Astrocyte of the spinal cord (primary cell): ENCODE measurements at regions not wholly inside any gene's neighbourhood (a gene's known extent, or its start where the extent isn't known, plus 50 kb on each side); places are given as distances from the start of the nearest gene placed in this dataset.

Experiments
- DNase-seq: peaks from one replicate; pipeline ENCODE4 v3.0.0; 2011; ENCODE audit warnings: low read depth, low spot score
- H3K4me3 ChIP-seq: 2 replicates; pipeline ENCODE4 v1.5.1; 2011; ENCODE audit warnings: low read depth, mild to moderate bottlenecking, low read length, moderate library complexity
- in situ Hi-C: cut with HindIII; loops from 2 replicates; pipeline ENCODE4 v1.10.0; 2017; ENCODE audit warnings: low sequenced_read_pairs
- TF ChIP-seq, protein P1 (sequence below): IDR thresholded peaks from 2 replicates; pipeline ENCODE4 v1.5.1; 2012; ENCODE audit warnings: low read depth, mild to moderate bottlenecking, low read length, inconsistent platforms

DNA sequence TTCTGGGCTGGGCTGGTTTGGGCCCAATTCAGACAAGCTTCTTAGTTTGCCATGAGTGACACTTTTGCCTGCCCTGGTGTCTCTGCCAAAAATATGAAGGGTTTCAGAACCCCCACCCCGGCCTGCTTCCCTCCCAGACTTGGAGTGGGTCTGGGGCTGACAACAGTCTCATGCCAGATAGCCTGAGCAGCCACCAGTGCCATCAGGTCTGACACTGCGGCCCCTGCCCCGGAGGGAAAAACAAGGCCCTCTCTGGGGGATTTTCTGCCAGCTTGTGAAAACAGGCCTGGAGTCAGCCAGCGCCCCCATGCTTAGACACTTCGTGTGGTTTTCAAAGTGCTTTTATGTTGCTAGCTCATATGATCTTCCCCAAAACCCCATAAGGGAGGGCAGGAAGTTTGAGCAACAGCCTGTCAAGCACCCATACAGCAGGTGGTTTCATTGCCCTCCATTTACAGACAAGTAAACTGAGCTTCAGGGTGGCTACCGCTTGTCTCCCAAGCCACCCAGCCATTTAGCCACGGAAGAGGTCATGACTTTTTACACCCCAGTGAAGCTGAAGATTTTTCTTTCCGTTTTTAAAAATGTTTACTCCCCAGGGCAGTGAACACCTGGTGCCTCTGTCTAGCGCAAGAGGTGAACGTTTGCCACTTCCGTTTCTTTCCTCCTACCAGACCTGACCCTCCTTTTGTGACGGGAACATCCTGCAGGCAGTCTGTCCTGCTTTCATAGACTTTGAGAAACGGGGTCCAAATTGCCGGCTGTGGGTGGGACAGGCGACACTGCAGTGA, 300.6 kb downstream of the SEC14L1 start:
- no peak for DNase-seq
- no peak overlapping the region for H3K4me3 ChIP-seq
- in situ Hi-C loops: no loop called here
- TF ChIP-seq, protein P1, sequence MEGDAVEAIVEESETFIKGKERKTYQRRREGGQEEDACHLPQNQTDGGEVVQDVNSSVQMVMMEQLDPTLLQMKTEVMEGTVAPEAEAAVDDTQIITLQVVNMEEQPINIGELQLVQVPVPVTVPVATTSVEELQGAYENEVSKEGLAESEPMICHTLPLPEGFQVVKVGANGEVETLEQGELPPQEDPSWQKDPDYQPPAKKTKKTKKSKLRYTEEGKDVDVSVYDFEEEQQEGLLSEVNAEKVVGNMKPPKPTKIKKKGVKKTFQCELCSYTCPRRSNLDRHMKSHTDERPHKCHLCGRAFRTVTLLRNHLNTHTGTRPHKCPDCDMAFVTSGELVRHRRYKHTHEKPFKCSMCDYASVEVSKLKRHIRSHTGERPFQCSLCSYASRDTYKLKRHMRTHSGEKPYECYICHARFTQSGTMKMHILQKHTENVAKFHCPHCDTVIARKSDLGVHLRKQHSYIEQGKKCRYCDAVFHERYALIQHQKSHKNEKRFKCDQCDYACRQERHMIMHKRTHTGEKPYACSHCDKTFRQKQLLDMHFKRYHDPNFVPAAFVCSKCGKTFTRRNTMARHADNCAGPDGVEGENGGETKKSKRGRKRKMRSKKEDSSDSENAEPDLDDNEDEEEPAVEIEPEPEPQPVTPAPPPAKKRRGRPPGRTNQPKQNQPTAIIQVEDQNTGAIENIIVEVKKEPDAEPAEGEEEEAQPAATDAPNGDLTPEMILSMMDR: no peak

DNA sequence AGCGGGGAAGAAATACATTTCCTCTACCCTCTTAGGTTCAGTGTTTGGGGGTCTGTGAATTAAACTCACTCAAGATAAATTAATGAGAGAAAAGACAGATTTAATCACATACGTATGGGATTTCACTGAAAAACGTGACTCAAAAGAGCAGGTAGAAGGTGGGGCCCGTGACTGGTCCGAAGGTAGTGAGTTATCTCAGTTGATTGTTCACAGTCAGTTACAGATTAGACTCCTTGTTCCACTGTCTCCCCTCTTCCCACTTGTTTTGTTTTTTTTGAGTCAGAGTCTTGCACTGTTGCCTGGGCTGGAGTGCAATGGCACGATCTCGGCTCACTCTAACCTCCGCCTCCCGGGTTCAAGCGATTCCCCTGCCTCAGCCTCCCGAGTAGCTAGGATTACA, 301.2 kb downstream of the SEC14L1 start:
- H3K4me3 ChIP-seq: no peak overlapping the region
- no peak for DNase-seq
- in situ Hi-C loops: no loop called here
- TF ChIP-seq, protein P1: no peak

DNA sequence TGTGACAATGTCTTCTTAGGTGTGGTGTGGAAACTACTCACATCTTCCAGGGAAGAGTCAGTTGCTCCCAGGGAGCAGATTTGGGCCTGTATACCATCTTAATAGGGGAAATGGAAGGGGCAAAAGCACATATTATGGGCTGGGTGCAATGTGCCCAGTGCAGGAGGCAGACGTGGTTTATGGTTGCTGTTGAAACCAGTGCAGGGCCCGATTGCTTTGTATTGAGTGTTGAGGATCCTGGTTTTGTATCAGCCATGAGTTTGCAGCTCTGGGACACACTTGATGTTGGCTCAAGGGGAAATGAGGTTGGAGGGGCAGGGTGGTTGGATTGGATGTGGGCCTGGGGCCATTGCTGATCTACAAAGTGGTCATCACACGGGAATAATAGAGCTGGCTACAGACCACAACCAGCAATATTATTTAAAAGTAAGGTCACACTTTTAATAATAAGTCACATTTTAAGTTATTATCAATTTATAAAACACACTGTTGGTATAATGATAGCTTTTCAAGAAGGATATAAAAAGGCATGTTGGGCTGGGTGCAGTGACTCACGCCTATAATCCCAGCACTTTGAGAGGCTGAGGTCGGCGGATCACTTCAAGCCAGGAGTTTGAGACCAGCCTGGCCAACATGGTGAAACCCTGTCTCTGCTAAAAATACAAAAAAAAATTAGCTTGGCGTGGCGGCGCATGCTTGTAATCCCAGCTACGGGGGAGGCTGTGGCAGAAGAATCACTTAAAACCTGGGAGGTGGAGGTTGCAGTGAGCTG, 302.4 kb downstream of the SEC14L1 start:
- TF ChIP-seq, protein P1: no peak
- DNase-seq: no peak
- no peak overlapping the region for H3K4me3 ChIP-seq
- in situ Hi-C loops: no loop called here

DNA sequence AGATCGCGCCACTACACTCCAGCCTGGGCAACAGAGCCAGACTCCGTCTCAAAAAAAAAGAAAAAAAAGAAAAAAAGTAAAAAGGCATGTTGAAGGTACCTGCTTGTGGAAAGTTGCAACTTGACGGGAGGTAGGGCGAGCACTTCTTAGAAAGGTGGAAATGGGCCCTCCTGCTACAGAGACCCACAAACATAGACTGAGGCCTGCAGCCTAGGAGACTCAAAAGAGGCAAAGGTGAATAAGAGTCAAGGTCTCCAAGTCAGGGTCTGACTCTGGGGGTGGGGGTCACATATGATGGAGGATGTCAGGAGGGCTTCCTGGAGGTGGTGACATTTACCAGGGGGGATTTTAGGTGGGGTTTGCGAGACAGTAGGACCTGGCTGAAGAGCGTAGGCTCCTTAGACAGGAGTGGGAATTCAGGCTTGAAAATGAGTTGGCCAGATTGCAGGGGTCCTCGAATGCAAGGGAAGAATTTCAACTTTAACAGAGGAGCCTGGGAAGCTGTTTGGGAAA, 303.0 kb downstream of the SEC14L1 start:
- TF ChIP-seq, protein P1: no peak
- in situ Hi-C loops: no loop called here
- no peak overlapping the region for H3K4me3 ChIP-seq
- DNase-seq: no peak

DNA sequence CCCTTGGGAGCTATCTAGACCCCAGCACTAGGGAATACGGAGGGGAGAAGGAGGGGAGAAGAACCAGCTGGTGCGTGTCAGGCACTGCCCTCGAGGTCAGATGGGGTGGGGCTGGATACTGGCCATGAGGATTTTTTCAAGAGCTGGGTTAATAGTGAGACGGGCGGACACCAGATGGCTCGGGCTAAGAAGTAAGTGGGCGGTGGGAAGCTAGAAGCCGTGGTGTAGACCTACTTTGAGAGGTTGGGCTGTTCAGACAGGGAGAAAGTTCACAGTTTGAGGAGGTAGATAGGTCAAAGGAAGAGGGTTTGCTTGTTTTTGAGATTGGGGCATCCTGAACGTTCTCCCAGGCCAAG, 303.8 kb downstream of the SEC14L1 start:
- in situ Hi-C loops: no loop called here
- TF ChIP-seq, protein P1: no peak
- DNase-seq: no peak
- H3K4me3 ChIP-seq: no peak overlapping the region

DNA sequence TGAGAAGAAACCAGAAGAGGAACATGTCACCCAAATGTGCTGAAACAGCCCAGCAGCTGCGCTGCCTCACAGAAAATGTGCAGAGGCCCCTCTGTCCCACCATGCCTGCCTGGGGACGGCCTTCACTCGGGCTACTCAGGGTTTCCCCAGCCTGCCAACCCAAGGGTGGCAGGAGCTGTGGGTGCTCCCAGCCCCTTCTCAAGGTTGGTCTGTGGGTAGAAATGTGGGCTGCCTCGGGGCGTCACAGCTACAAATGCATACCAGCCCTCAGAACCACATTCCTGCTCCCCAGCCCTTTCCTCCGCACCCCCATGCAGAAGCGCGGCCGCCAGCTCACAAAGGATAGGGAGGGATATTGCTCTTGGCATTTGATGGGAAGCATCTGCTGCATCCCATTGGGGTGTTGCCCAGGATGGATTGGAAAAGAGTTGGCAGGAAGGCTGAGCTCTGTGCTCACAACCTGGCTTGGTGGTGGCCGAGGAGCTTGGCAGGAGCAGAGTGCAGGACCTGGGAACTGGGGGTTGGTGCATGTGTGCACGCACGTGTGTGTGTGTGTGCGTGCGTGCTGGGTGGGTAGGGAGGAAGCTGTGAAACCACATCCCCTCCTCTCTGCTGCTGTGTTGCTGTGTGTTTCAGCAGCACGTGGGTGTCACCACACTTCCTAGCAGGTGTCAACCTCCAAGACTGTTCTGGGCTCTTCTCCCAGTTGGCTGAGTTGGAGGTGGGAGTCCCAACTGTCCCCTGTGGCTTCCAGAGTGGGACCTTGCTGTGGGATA, 304.4 kb downstream of the SEC14L1 start:
- TF ChIP-seq, protein P1: no peak
- no peak overlapping the region for H3K4me3 ChIP-seq
- in situ Hi-C loops: no loop called here
- DNase-seq: no peak
